ENCODE measurements at regions not wholly inside any gene's neighbourhood (a gene's known extent, or its start where the extent isn't known, plus 50 kb on each side); places are given as distances from the start of the nearest gene placed in this dataset.

GRCh38 chr2:228283491-228284171 lies 102.1 kb upstream of the SPHKAP start:
- no peak overlapping the region for H2AFZ ChIP-seq (ENCODE audit: low read length)
- H3K4me3 ChIP-seq (ENCODE audit: low read length in 2 of 2), result no peak overlapping the region
- no peak overlapping the region for H3K18ac ChIP-seq (ENCODE audit: low read length)
- no peak overlapping the region for H2BK12ac ChIP-seq (ENCODE audit: low read length)
- H2BK5ac ChIP-seq (ENCODE audit: low read length), result no peak overlapping the region
- no peak overlapping the region for H3K23ac ChIP-seq (ENCODE audit: low read depth, low read length, poor library complexity)
- H4K8ac ChIP-seq (ENCODE audit: low read depth, low read length), result no peak overlapping the region
- no peak overlapping the region for H3K4me2 ChIP-seq (ENCODE audit: insufficient read depth, low read length, poor library complexity, severe bottlenecking)
- no peak overlapping the region for H3K27ac ChIP-seq (replicated peaks; ENCODE audit: low read length)
- no peak overlapping the region for H2AK5ac ChIP-seq (ENCODE audit: low read depth, low read length)
- H3K79me1 ChIP-seq (ENCODE audit: low read depth, low read length), result no peaks in the 10 kb centered on the region
- no peak overlapping the region for H3K9ac ChIP-seq (ENCODE audit: low read depth, low read length, poor library complexity)
- no peak for DNase-seq (ENCODE audit: low spot score)
- H3K9me3 ChIP-seq (replicated peaks in 1 of 2; ENCODE audit: control insufficient read depth in 2 of 2, insufficient read depth in 1 of 2, low read depth in 1 of 2, low read length in 2 of 2), result no peaks in the 10 kb centered on the region
- H2BK120ac ChIP-seq (ENCODE audit: low read depth, low read length), result no peak overlapping the region
- no peak overlapping the region for H2BK15ac ChIP-seq (ENCODE audit: low read length)
- no peaks in the 10 kb centered on the region for H3K4me1 ChIP-seq (ENCODE audit: control insufficient read depth in 2 of 2, insufficient read depth in 1 of 2, low read depth in 1 of 2, low read length in 2 of 2)
- H3K14ac ChIP-seq (ENCODE audit: low read length), result no peak overlapping the region
- no peaks in the 10 kb centered on the region for H3K27me3 ChIP-seq (ENCODE audit: control insufficient read depth in 3 of 3, insufficient read depth in 3 of 3, low read depth in 1 of 3, low read length in 3 of 3)
- H3K36me3 ChIP-seq (replicated peaks in 1 of 2; ENCODE audit: control insufficient read depth in 2 of 2, insufficient read depth in 2 of 2, low read length in 2 of 2), result no peaks in the 10 kb centered on the region
- H4K91ac ChIP-seq (ENCODE audit: low read depth, low read length, poor library complexity), result no peak overlapping the region
- no CpG with 5 or more reads among the region's 3 CpGs for WGBS, 2 donors (ENCODE audit: extremely low coverage in 2 of 2, insufficient read length in 2 of 2, insufficient replicate concordance in 1 of 2)
- H3K4ac ChIP-seq (ENCODE audit: low read length), result no peak overlapping the region

- no CpG with 5 or more reads among the region's 2 CpGs for WGBS, 2 donors (ENCODE audit: extremely low coverage in 2 of 2, insufficient read length in 2 of 2, insufficient replicate concordance in 1 of 2)
- Histone ChIP-seq H2BK15ac (ENCODE audit: low read length) (no peak overlapping the region), H3K23ac (ENCODE audit: low read depth, low read length, poor library complexity) (no peak overlapping the region), H3K27me3 (ENCODE audit: control insufficient read depth in 3 of 3, insufficient read depth in 3 of 3, low read depth in 1 of 3, low read length in 3 of 3) (no peaks in the 10 kb centered on the region), H2BK120ac (ENCODE audit: low read depth, low read length) (no peak overlapping the region), H3K79me1 (ENCODE audit: low read depth, low read length) (no peaks in the 10 kb centered on the region), H3K4me3 (ENCODE audit: low read length in 2 of 2) (no peak overlapping the region), H3K4ac (ENCODE audit: low read length) (no peak overlapping the region), H3K18ac (ENCODE audit: low read length) (no peak overlapping the region), H3K9ac (ENCODE audit: low read depth, low read length, poor library complexity) (no peak overlapping the region), H3K4me2 (ENCODE audit: insufficient read depth, low read length, poor library complexity, severe bottlenecking) (no peak overlapping the region), H2BK5ac (ENCODE audit: low read length) (no peak overlapping the region), H2AK5ac (ENCODE audit: low read depth, low read length) (no peak overlapping the region), H2BK12ac (ENCODE audit: low read length) (no peak overlapping the region), H3K36me3 (replicated peaks in 1 of 2; ENCODE audit: control insufficient read depth in 2 of 2, insufficient read depth in 2 of 2, low read length in 2 of 2) (no peaks in the 10 kb centered on the region), H4K91ac (ENCODE audit: low read depth, low read length, poor library complexity) (no peak overlapping the region), H2AFZ (ENCODE audit: low read length) (no peak overlapping the region), H3K9me3 (replicated peaks in 1 of 2; ENCODE audit: control insufficient read depth in 2 of 2, insufficient read depth in 1 of 2, low read depth in 1 of 2, low read length in 2 of 2) (no peaks in the 10 kb centered on the region), H4K8ac (ENCODE audit: low read depth, low read length) (no peak overlapping the region), H3K14ac (ENCODE audit: low read length) (no peak overlapping the region), H3K27ac (replicated peaks; ENCODE audit: low read length) (no peak overlapping the region), H3K4me1 (ENCODE audit: control insufficient read depth in 2 of 2, insufficient read depth in 1 of 2, low read depth in 1 of 2, low read length in 2 of 2) (no peaks in the 10 kb centered on the region)
- no peak for DNase-seq (ENCODE audit: low spot score)
Measured at GRCh38 chr2:228282376-228282775, 100.9 kb upstream of the SPHKAP start.

GRCh38 chr2:228273159-228273558 lies 91.7 kb upstream of the SPHKAP start:
- Histone ChIP-seq H3K27ac (replicated peaks; ENCODE audit: low read length) (no peak overlapping the region), H2AFZ (ENCODE audit: low read length) (no peak overlapping the region), H2BK120ac (ENCODE audit: low read depth, low read length) (no peak overlapping the region), H2BK5ac (ENCODE audit: low read length) (no peak overlapping the region), H3K9ac (ENCODE audit: low read depth, low read length, poor library complexity) (no peak overlapping the region), H2BK15ac (ENCODE audit: low read length) (no peak overlapping the region), H2AK5ac (ENCODE audit: low read depth, low read length) (no peak overlapping the region), H3K14ac (ENCODE audit: low read length) (no peak overlapping the region), H3K27me3 (ENCODE audit: control insufficient read depth in 3 of 3, insufficient read depth in 3 of 3, low read depth in 1 of 3, low read length in 3 of 3) (no peaks in the 10 kb centered on the region), H3K79me1 (ENCODE audit: low read depth, low read length) (no peaks in the 10 kb centered on the region), H3K4me3 (ENCODE audit: low read length in 2 of 2) (no peak overlapping the region), H3K18ac (ENCODE audit: low read length) (no peak overlapping the region), H4K91ac (ENCODE audit: low read depth, low read length, poor library complexity) (no peak overlapping the region), H4K8ac (ENCODE audit: low read depth, low read length) (no peak overlapping the region), H3K4me2 (ENCODE audit: insufficient read depth, low read length, poor library complexity, severe bottlenecking) (no peak overlapping the region), H3K9me3 (replicated peaks in 1 of 2; ENCODE audit: control insufficient read depth in 2 of 2, insufficient read depth in 1 of 2, low read depth in 1 of 2, low read length in 2 of 2) (no peaks in the 10 kb centered on the region), H3K23ac (ENCODE audit: low read depth, low read length, poor library complexity) (no peak overlapping the region), H3K4me1 (ENCODE audit: control insufficient read depth in 2 of 2, insufficient read depth in 1 of 2, low read depth in 1 of 2, low read length in 2 of 2) (no peaks in the 10 kb centered on the region), H3K4ac (ENCODE audit: low read length) (no peak overlapping the region), H3K36me3 (replicated peaks in 1 of 2; ENCODE audit: control insufficient read depth in 2 of 2, insufficient read depth in 2 of 2, low read length in 2 of 2) (no peaks in the 10 kb centered on the region), H2BK12ac (ENCODE audit: low read length) (no peak overlapping the region)
- no CpG with 5 or more reads among the region's 6 CpGs for WGBS, 2 donors (ENCODE audit: extremely low coverage in 2 of 2, insufficient read length in 2 of 2, insufficient replicate concordance in 1 of 2)
- no peak for DNase-seq (ENCODE audit: low spot score)

DNA sequence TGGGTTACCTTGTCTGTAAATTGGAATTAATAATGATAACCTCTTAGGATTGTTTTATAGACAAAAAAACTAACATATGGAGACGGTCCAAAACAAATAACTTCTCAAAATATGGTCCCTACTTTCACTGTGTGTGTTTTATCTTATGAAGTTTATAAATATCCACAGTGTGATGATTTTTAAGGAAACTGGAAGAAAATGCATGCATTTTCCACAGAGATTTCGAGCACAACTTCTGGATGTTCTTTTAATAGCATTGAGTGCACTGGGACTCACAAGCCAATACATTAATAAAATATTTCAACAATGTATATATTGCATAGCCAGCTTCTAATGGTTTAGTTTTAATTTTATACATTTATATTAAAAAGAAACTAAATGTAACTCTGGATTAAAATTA lies 87.9 kb upstream of the SPHKAP start:
- H3K27me3 ChIP-seq (ENCODE audit: control insufficient read depth in 3 of 3, insufficient read depth in 3 of 3, low read depth in 1 of 3, low read length in 3 of 3), result no peaks in the 10 kb centered on the region
- H3K27ac ChIP-seq (replicated peaks; ENCODE audit: low read length), result no peak overlapping the region
- H2BK15ac ChIP-seq (ENCODE audit: low read length), result no peak overlapping the region
- no peak overlapping the region for H2BK120ac ChIP-seq (ENCODE audit: low read depth, low read length)
- H3K9ac ChIP-seq (ENCODE audit: low read depth, low read length, poor library complexity), result no peak overlapping the region
- no peaks in the 10 kb centered on the region for H3K36me3 ChIP-seq (replicated peaks in 1 of 2; ENCODE audit: control insufficient read depth in 2 of 2, insufficient read depth in 2 of 2, low read length in 2 of 2)
- WGBS, 2 donors (ENCODE audit: extremely low coverage in 2 of 2, insufficient read length in 2 of 2, insufficient replicate concordance in 1 of 2), result no CpG with 5 or more reads among the region's 2 CpGs
- H3K23ac ChIP-seq (ENCODE audit: low read depth, low read length, poor library complexity), result no peak overlapping the region
- H3K4me2 ChIP-seq (ENCODE audit: insufficient read depth, low read length, poor library complexity, severe bottlenecking), result no peak overlapping the region
- no peaks in the 10 kb centered on the region for H3K9me3 ChIP-seq (replicated peaks in 1 of 2; ENCODE audit: control insufficient read depth in 2 of 2, insufficient read depth in 1 of 2, low read depth in 1 of 2, low read length in 2 of 2)
- no peak overlapping the region for H2BK12ac ChIP-seq (ENCODE audit: low read length)
- no peaks in the 10 kb centered on the region for H3K4me1 ChIP-seq (ENCODE audit: control insufficient read depth in 2 of 2, insufficient read depth in 1 of 2, low read depth in 1 of 2, low read length in 2 of 2)
- no peaks in the 10 kb centered on the region for H3K79me1 ChIP-seq (ENCODE audit: low read depth, low read length)
- no peak overlapping the region for H4K91ac ChIP-seq (ENCODE audit: low read depth, low read length, poor library complexity)
- no peak overlapping the region for H2AFZ ChIP-seq (ENCODE audit: low read length)
- H2AK5ac ChIP-seq (ENCODE audit: low read depth, low read length), result no peak overlapping the region
- no peak overlapping the region for H3K14ac ChIP-seq (ENCODE audit: low read length)
- no peak overlapping the region for H2BK5ac ChIP-seq (ENCODE audit: low read length)
- H4K8ac ChIP-seq (ENCODE audit: low read depth, low read length), result no peak overlapping the region
- no peak overlapping the region for H3K18ac ChIP-seq (ENCODE audit: low read length)
- no peak overlapping the region for H3K4ac ChIP-seq (ENCODE audit: low read length)
- DNase-seq (ENCODE audit: low spot score), result no peak
- no peak overlapping the region for H3K4me3 ChIP-seq (ENCODE audit: low read length in 2 of 2)

Measured in neuronal stem cell (in vitro differentiated cells).